ENCODE measurements at regions not wholly inside any gene's neighbourhood (a gene's known extent, or its start where the extent isn't known, plus 50 kb on each side); places are given as distances from the start of the nearest gene placed in this dataset.

GRCh38 chr10:24007359-24007758, 201.6 kb upstream of the KIAA1217 start:
- no peaks in the 10 kb centered on the region for H3K36me3 ChIP-seq
- ATAC-seq = no peak
- intact Hi-C loops (cut with DNase I) = no loop called here
- no peaks in the 10 kb centered on the region for H3K9me3 ChIP-seq
- TF ChIP-seq CTCF (IDR thresholded peaks at IDR 0.05) = no peak
- H3K4me1 ChIP-seq = no peaks in the 10 kb centered on the region
- H3K27me3 ChIP-seq (ENCODE audit: low read depth) = no peaks in the 10 kb centered on the region
- no peak overlapping the region for H3K27ac ChIP-seq
- DNase-seq = no peak
- H3K4me3 ChIP-seq = no peak overlapping the region

- Histone ChIP-seq H3K4me1 (no peaks in the 10 kb centered on the region), H3K36me3 (no peaks in the 10 kb centered on the region), H3K9me3 (no peaks in the 10 kb centered on the region), H3K4me3 (no peak overlapping the region), H3K27me3 (ENCODE audit: low read depth) (no peaks in the 10 kb centered on the region), H3K27ac (no peak overlapping the region)
- intact Hi-C loops (cut with DNase I) = no loop called here
- DNase-seq (no peak), ATAC-seq (no peak)
- no peak for TF ChIP-seq CTCF (IDR thresholded peaks at IDR 0.05)
These were observed 200.5 kb upstream of the KIAA1217 start for GRCh38 chr10:24008164-24009091.

- TF ChIP-seq CTCF (IDR thresholded peaks at IDR 0.05) = no peak
- Histone ChIP-seq H3K4me3 (no peak overlapping the region), H3K36me3 (no peaks in the 10 kb centered on the region), H3K4me1 (no peaks in the 10 kb centered on the region), H3K9me3 (no peaks in the 10 kb centered on the region), H3K27ac (no peak overlapping the region), H3K27me3 (ENCODE audit: low read depth) (no peaks in the 10 kb centered on the region)
- DNase-seq (no peak), ATAC-seq (no peak)
- intact Hi-C loops (cut with DNase I) = no loop called here
These were observed 199.8 kb upstream of the KIAA1217 start for GRCh38 chr10:24009115-24009514.

GRCh38 chr10:24009736-24010135, 199.2 kb upstream of the KIAA1217 start:
- no peak overlapping the region for H3K27ac ChIP-seq
- no peak for ATAC-seq
- H3K9me3 ChIP-seq = no peaks in the 10 kb centered on the region
- no peaks in the 10 kb centered on the region for H3K36me3 ChIP-seq
- no peak for TF ChIP-seq CTCF (IDR thresholded peaks at IDR 0.05)
- DNase-seq = no peak
- intact Hi-C loops (cut with DNase I) = no loop called here
- no peak overlapping the region for H3K4me3 ChIP-seq
- no peaks in the 10 kb centered on the region for H3K4me1 ChIP-seq
- no peaks in the 10 kb centered on the region for H3K27me3 ChIP-seq (ENCODE audit: low read depth)

GRCh38 chr10:24010436-24010970, 198.4 kb upstream of the KIAA1217 start:
- Histone ChIP-seq H3K4me3 (no peak overlapping the region), H3K36me3 (no peaks in the 10 kb centered on the region), H3K27ac (no peak overlapping the region), H3K9me3 (no peaks in the 10 kb centered on the region), H3K4me1 (no peaks in the 10 kb centered on the region), H3K27me3 (ENCODE audit: low read depth) (no peaks in the 10 kb centered on the region)
- no peak for DNase-seq
- intact Hi-C loops (cut with DNase I) = no loop called here
- TF ChIP-seq CTCF (IDR thresholded peaks at IDR 0.05) = no peak
- ATAC-seq = no peak

Measured in lower lobe of right lung (tissue), 2 donors.